ENCODE measurements at regions not wholly inside any gene's neighbourhood (a gene's known extent, or its start where the extent isn't known, plus 50 kb on each side); places are given as distances from the start of the nearest gene placed in this dataset.

DNA sequence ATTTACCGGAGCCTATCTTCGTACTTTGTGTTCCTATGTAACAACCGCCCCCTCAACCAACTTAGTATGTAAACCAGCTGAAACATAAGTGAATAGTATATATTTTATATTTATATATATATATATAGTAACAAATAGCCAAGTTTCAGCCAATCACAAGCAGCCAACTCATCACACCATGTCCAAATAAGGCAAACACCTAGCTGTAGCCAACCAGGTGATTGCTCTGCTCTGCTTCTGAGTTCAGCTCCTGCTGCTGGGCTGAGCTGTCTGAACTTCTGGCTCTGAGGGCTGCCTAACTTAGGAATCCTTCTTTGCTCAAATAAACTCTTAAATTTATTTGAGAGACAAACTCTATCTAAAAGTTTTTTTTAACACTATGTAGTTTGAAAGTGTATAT, 101.6 kb upstream of the SOX4 start:
- TF ChIP-seq, protein P1, sequence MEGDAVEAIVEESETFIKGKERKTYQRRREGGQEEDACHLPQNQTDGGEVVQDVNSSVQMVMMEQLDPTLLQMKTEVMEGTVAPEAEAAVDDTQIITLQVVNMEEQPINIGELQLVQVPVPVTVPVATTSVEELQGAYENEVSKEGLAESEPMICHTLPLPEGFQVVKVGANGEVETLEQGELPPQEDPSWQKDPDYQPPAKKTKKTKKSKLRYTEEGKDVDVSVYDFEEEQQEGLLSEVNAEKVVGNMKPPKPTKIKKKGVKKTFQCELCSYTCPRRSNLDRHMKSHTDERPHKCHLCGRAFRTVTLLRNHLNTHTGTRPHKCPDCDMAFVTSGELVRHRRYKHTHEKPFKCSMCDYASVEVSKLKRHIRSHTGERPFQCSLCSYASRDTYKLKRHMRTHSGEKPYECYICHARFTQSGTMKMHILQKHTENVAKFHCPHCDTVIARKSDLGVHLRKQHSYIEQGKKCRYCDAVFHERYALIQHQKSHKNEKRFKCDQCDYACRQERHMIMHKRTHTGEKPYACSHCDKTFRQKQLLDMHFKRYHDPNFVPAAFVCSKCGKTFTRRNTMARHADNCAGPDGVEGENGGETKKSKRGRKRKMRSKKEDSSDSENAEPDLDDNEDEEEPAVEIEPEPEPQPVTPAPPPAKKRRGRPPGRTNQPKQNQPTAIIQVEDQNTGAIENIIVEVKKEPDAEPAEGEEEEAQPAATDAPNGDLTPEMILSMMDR (IDR thresholded peaks at IDR 0.05), result no peak
- TF ChIP-seq POLR2A (IDR thresholded peaks at IDR 0.05), result no peak

Measured in adrenal gland (tissue), 5 donors.